HCT116 (cell line): ENCODE measurements at regions not wholly inside any gene's neighbourhood (a gene's known extent, or its start where the extent isn't known, plus 50 kb on each side); places are given as distances from the start of the nearest gene placed in this dataset.

ENCODE experiments used
- ATAC-seq: fragments of 200-7000 bp; cut with Tn5 transposase; 2 replicates; pipeline ENCODE4 v1.9.1; 2020; ENCODE audit warnings: mild to moderate bottlenecking, moderate library complexity
- BruUV-seq: library from RNA; stranded (reverse); fragments of 400-500 nt; replicated peaks from 2 replicates; lab custom pipeline; 2021; lab: Mats Ljungman, UMichigan
- CTCF ChIA-PET: fragments of 300-600 bp; sonication (Branson Sonifier 250); formaldehyde crosslinking; loops from one replicate; lab custom pipeline; 2021; ENCODE audit warnings: antibody characterized with exemption; lab: Charles Lee
- POLR2A ChIA-PET: fragments of 300-600, 350-600 bp; sonication (Branson Sonifier 250); formaldehyde crosslinking; loops from one replicate; lab custom pipeline; 2021; ENCODE audit warnings: antibody characterized with exemption; lab: Charles Lee
- RAD21 ChIA-PET, 2 experiments: fragments of 300-600 bp; sonication (Branson Sonifier 250); formaldehyde crosslinking; loops; one replicate each; lab custom pipeline; 2023; ENCODE audit warnings: low total read pairs in 2 of 2; ENCODE audit not compliant: uncharacterized antibody in 2 of 2, unreplicated experiment in 2 of 2, low non-redundant PET in 1 of 2; lab: Charles Lee
- DNase-seq: peaks from one replicate; pipeline ENCODE4 v3.0.0-alpha.2; 2010; ENCODE audit warnings: low read depth, low spot score
- H2AFZ ChIP-seq: fragments of 200-600 bp; shearing (Covaris generic), sonication (generic); 2 replicates; pipeline ENCODE4 v1.6.1; 2017; ENCODE audit warnings: low read depth, mixed run types, mixed read lengths, antibody characterized with exemption, low read length; ENCODE audit not compliant: poor library complexity, severe bottlenecking
- H3K27ac ChIP-seq: 2 replicates; pipeline ENCODE4 v1.5.1; 2012; ENCODE audit warnings: low read depth, low read length
- H3K27me3 ChIP-seq: fragments of 200-600 bp; sonication (generic); 2 replicates; pipeline ENCODE4 v1.6.1; 2016; ENCODE audit warnings: mixed run types, low read length, mixed read lengths; ENCODE audit not compliant: insufficient read depth
- H3K36me3 ChIP-seq, 2 experiments: fragments of 200-500 bp in 1 of 2; fragments of 200-600 bp in 1 of 2; sonication (Bioruptor generic) in 1 of 2; sonication (generic) in 1 of 2; 2 replicates each; pipeline versions ENCODE4 v1.5.1 to v1.6.1; 2014 to 2016; ENCODE audit warnings: low read length in 2 of 2, inconsistent platforms in 1 of 2, mixed read lengths in 1 of 2, mixed run types in 1 of 2; ENCODE audit not compliant: insufficient read depth in 2 of 2, control insufficient read depth in 1 of 2
- H3K4me1 ChIP-seq, 2 experiments: fragments of 200-600 bp in 1 of 2; sonication (generic) in 1 of 2; 2 replicates each; pipeline versions ENCODE4 v1.5.1 to v1.6.1; 2012 to 2017; ENCODE audit warnings: low read length in 2 of 2, inconsistent platforms in 1 of 2, mild to moderate bottlenecking in 1 of 2, mixed read lengths in 1 of 2, mixed run types in 1 of 2, moderate library complexity in 1 of 2; ENCODE audit not compliant: insufficient read depth in 2 of 2, control insufficient read depth in 1 of 2
- H3K4me2 ChIP-seq: fragments of 200-600 bp; sonication (generic); 2 replicates; pipeline ENCODE4 v1.6.1; 2017; ENCODE audit warnings: mixed run types, low read length, mixed read lengths
- H3K4me3 ChIP-seq, 2 experiments: fragments of 200-600 bp in 1 of 2; sonication (generic) in 1 of 2; replicated peaks in 1 of 2; 2 replicates each; pipeline ENCODE4 v1.5.1; 2011 to 2016; ENCODE audit warnings: low read length in 2 of 2, control low read depth in 1 of 2, low read depth in 1 of 2, mild to moderate bottlenecking in 1 of 2, mixed read lengths in 1 of 2, mixed run types in 1 of 2
- H3K79me2 ChIP-seq: fragments of 200-600 bp; sonication (generic); 2 replicates; pipeline ENCODE4 v1.6.1; 2017; ENCODE audit warnings: mild to moderate bottlenecking, mixed run types, low read length, moderate library complexity, mixed read lengths; ENCODE audit not compliant: insufficient read depth
- H3K9ac ChIP-seq: fragments of 200-600 bp; sonication (generic); 2 replicates; pipeline ENCODE4 v1.6.1; 2016; ENCODE audit warnings: low read length, mixed read lengths
- H3K9me2 ChIP-seq: fragments of 200-600 bp; sonication (generic), shearing (Covaris generic); 2 replicates; pipeline ENCODE4 v1.6.1; 2017; ENCODE audit warnings: mixed run types, mild to moderate bottlenecking, moderate library complexity; ENCODE audit not compliant: insufficient read depth
- H3K9me3 ChIP-seq, 2 experiments: fragments of 200-500 bp in 1 of 2; fragments of 200-600 bp in 1 of 2; sonication (Bioruptor generic) in 1 of 2; sonication (generic) in 1 of 2; 2 replicates each; pipeline ENCODE4 v1.6.1; 2014 to 2017; ENCODE audit warnings: low read length in 2 of 2, mixed read lengths in 2 of 2, inconsistent platforms in 1 of 2, low read depth in 1 of 2, mild to moderate bottlenecking in 1 of 2, mixed run types in 1 of 2, moderate library complexity in 1 of 2; ENCODE audit not compliant: control insufficient read depth in 1 of 2, insufficient read depth in 1 of 2
- H4K20me1 ChIP-seq: fragments of 200-600 bp; sonication (generic), shearing (Covaris generic); 2 replicates; pipeline ENCODE4 v1.6.1; 2017; ENCODE audit warnings: mixed run types, mild to moderate bottlenecking, moderate library complexity; ENCODE audit not compliant: insufficient read depth
- CTCF ChIP-seq, 3 experiments: fragments of 200-600 bp in 1 of 3; sonication (generic) in 1 of 3; IDR thresholded peaks in 2 of 3; conservative IDR thresholded peaks in 1 of 3; 2 replicates each; pipeline ENCODE4 v1.5.1; 2012 to 2017; ENCODE audit warnings: low read depth in 2 of 3, low read length in 2 of 3, antibody characterized with exemption in 1 of 3, borderline replicate concordance in 1 of 3, control low read depth in 1 of 3, mild to moderate bottlenecking in 1 of 3, mixed read lengths in 1 of 3, mixed run types in 1 of 3, moderate library complexity in 1 of 3; ENCODE audit not compliant: insufficient read depth in 1 of 3
- EZH2phosphoT487 ChIP-seq: fragments of 200-600 bp; IDR thresholded peaks from 2 replicates; pipeline ENCODE4 v1.6.1; 2018; ENCODE audit warnings: antibody characterized with exemption, borderline replicate concordance
- SIN3A ChIP-seq: IDR thresholded peaks from 2 replicates; pipeline ENCODE4 v1.6.1; 2012; ENCODE audit warnings: low read depth
- intact Hi-C: fragments of 100-400 bp; cut with micrococcal nuclease; formaldehyde crosslinking; loops from 2 replicates; pipeline ENCODE4 v1.10.0; 2022

- POLR2A ChIA-PET: no interaction called here
- TF ChIP-seq SIN3A: no peak
- TF ChIP-seq, all 23 proteins: peak for 0
- no peaks in the 10 kb centered on the region for H3K4me1 ChIP-seq
- no peak overlapping the region for H2AFZ ChIP-seq
- no peak overlapping the region for H3K27ac ChIP-seq
- H3K9me2 ChIP-seq: no peaks in the 10 kb centered on the region
- intact Hi-C loops: loop anchor here (10.0 kb wide), 1 partner anchor 830 kb away; no protein-coding TSS in a partner anchor
- no peak overlapping the region for H3K4me3 ChIP-seq
- ATAC-seq: no peak
- no peaks in the 10 kb centered on the region for H3K79me2 ChIP-seq
- no peaks in the 10 kb centered on the region for H3K36me3 ChIP-seq
- H3K9ac ChIP-seq: no peak overlapping the region
- H4K20me1 ChIP-seq: no peaks in the 10 kb centered on the region
- BruUV-seq: no TSS peak
- CTCF ChIA-PET: no interaction called here
- H3K9me3 ChIP-seq: no peaks in the 10 kb centered on the region; a peak in 1 of 4 replicates
- H3K27me3 ChIP-seq: no peaks in the 10 kb centered on the region
- H3K4me2 ChIP-seq: no peak overlapping the region
- RAD21 ChIA-PET: no interaction called here
- DNase-seq: no peak
Measured at GRCh38 chr16:76634847-76635697, 357.9 kb downstream of the CNTNAP4 start.

GRCh38 chr16:76639685-76640289 is 362.6 kb downstream of the CNTNAP4 start:
- intact Hi-C loops: loop anchor here (10.0 kb wide), 1 partner anchor 835 kb away; no protein-coding TSS in a partner anchor
- Histone ChIP-seq H3K9me3 (no peaks in the 10 kb centered on the region; a peak in 2 of 4 replicates), H3K4me1 (no peaks in the 10 kb centered on the region), H3K79me2 (no peaks in the 10 kb centered on the region), H3K27ac (no peak overlapping the region), H4K20me1 (no peaks in the 10 kb centered on the region), H3K4me2 (no peak overlapping the region), H3K36me3 (no peaks in the 10 kb centered on the region), H3K4me3 (no peak overlapping the region), H2AFZ (no peak overlapping the region), H3K27me3 (no peaks in the 10 kb centered on the region), H3K9me2 (no peaks in the 10 kb centered on the region), H3K9ac (no peak overlapping the region)
- no TSS peak for BruUV-seq
- no peak for DNase-seq
- TF ChIP-seq EZH2phosphoT487 (no peak), CTCF (IDR thresholded peaks at IDR 0.05 in 2 of 3, conservative IDR thresholded peaks at IDR 0.05 in 1 of 3; ENCODE audit: borderline replicate concordance in 1 of 3, insufficient read depth in 1 of 3, low read depth in 2 of 3, low read length in 2 of 3) (peak in 2 of 3 experiments; percentile 4 to 29; a peak in 1 of 6 replicates)
- CTCF ChIA-PET: no interaction called here
- POLR2A ChIA-PET: no interaction called here
- peak; percentile 63; the same call in 1 of the 2 replicates for ATAC-seq
- RAD21 ChIA-PET: no interaction called here
